GM21576 (cell line): ENCODE measurements at regions not wholly inside any gene's neighbourhood (a gene's known extent, or its start where the extent isn't known, plus 50 kb on each side); places are given as distances from the start of the nearest gene placed in this dataset.

Source experiments
- ATAC-seq: cut with Tn5 transposase; IDR thresholded peaks from one replicate; pipeline ENCODE4 v1.9.1; 2021; ENCODE audit warnings: mild to moderate bottlenecking, moderate library complexity; ENCODE audit not compliant: unreplicated experiment

DNA sequence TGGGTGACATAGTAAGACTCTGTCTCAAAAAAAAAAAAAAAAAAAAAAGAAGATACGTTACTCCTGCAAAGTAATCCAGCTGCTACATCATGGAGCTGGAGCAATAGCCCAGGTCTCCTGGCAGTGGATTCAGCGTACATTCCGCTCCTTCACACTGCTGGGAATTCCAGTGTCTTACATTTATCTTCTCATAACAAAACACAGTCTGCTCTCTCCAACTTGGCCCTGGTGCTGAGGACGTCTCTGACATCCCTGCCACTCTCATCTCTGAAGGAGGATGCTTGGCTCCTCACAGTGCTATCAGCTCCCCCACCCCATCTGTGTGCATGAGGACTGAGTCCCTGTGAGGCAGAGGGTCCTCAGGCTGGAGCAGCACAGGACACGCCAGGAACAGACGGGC, 529.8 kb downstream of the CD83 start:
- no peak for ATAC-seq

DNA sequence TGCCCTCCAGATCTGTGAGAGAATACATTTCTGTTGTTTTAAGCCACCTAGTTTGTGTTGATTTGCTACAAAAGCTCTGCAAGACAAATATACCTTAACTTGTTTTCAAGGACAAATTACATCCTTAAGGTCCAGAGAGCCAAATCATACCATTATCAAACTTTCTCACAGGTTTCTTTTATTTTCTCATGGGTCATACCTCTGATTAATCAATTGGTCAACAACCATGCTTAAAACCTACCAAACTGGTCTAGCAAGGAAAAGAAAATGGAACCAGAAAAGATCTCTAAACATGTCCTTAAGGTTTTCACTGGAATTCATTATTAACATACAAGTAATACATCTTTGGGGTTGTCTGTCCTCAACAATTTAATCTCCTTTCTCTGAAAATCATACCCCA, 535.0 kb downstream of the CD83 start:
- no peak for ATAC-seq

DNA sequence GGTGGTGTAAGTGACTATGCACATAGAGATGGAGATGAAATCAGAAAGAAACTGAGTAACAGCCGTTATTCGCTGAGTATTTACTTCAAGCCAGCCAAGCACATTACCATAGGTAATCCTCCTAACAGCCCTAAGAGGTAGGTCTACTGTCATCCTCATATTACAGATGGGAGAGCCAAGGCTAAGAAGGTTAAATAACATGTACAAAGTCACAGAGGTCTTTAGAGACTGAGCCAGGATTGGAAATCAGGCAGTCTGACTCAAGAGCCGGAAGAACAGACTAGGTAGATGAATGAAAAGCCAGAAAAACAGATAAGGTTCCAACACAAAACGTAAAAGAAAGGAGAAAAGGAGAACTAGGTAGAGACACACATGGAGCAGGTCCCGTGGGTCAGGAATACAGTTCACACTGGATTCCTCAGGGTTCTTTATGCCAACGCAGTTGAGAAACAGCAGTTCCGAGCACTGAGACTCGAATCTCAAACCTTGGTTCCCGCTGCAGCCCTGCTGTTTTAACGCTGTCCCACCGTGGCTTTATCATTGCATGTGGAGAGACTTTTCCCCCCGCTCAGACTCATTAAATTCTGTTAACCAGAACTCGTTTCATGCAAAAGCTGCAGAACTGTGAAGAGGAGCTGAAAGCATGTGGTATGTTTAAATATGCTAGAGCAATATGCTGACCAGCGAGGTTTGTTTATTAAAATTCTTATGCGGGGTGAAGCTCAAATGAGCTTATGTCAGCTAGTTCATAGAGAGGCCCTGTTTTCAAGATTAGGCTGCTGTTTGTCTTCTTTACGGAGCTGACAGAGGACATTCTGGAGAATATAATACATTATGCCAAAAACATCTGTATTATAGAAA, 537.9 kb downstream of the CD83 start:
- no peak for ATAC-seq

DNA sequence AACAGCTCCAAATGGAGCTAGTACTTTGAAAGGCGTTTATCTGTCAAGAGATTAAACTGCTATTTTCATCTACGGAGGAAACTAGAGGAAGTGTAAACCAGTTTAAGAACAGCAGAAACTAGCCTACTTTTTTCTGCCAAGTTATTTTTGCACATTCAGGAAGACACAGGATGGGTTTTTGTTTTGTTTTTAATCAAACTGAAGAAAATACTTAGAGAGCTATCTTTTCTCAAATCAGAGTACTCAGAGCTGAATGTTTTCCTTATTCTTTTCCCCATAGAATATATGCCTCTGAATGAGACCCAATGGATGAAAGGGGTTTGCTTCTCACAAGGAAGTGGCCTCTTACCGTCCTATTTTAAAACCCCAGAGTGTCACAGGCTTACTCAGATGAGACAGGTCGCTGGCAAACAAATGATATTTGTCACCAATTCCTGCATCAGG, 538.5 kb downstream of the CD83 start:
- ATAC-seq = no peak

DNA sequence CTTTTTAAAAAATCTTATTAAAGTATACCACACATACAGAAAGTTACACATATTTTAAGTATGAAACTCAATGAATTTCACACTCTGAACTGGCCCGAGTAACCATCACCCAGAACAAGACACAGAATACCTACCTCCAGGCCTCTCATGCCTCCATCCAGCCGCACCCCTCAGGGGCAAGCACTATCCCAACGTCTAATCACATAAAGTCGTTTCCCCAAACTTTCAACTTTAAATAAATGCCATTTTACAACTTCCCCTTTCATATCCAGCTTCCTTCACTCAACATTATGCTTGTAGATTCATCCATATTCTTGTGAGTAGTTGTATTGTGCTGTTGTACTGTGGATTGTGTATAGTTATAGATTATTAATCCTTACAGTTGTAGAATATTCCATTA, 539.1 kb downstream of the CD83 start:
- no peak for ATAC-seq

DNA sequence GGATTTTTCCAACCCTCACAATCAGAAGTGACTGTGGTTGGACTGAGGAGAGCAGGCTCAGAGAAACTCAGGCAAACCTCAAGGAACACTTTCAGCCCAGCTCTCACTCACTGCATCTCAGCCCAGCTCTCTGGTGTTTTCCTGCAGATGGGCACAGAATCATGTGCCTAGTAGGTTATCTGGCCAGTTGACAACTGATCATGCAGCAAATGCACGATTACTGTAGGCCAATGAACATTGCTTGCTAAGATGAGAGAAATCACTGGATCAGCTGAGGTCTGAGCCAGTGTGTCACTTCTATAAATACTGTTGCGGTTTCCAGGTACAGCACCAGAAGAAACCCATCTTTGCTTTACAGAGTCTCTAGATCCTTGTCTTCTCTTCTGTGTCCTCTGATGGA, 540.5 kb downstream of the CD83 start:
- no peak for ATAC-seq

DNA sequence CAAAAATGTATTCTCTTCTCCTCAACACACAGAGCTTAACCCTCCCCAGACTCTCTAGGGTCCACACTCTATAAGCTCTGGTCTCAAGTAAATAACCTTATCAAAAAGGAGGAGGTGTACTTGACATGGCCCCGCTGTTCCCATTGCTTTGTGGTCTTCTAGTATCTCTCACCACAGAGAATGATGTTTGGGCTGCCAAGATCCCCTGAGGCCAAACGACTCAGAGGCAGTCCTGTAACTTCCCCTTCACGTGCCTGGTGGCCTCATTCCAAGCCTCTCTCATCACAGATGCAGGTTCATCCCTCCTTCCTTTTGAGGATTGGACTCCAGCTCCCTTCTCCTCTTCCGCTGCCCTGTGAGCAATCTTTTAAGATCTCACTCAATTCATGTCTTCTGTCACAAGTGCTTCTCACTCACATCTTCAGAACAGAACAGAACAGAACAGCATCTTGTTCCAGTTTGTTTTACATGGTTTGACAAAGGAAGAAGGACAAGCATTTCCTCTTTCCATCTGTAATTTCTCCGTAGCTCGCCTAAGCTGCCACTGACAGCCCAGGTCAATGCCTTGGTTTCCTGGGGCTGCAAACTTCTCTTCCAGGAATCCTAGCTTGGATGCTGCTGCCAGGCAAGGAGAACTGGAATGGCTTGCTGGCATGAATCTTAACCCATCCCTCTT, 541.5 kb downstream of the CD83 start:
- ATAC-seq = no peak

DNA sequence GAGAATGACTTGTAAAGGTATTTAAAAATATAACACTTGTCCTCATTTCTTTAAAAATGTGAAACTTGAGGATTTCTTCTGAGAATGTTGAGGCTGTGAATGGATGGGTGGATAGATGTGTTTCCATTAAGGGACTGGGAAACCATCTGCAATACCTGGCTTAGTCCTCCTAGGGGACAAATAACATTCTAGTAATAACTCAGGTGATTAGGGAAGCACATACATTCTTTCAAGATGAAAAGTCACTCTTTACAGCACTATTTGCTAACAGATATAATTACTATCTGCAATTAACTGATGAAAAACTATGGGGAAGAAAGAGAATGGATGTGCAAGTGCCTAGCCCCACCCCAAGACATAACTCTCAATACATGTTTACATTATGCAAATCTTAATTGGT, 542.3 kb downstream of the CD83 start:
- no peak for ATAC-seq

DNA sequence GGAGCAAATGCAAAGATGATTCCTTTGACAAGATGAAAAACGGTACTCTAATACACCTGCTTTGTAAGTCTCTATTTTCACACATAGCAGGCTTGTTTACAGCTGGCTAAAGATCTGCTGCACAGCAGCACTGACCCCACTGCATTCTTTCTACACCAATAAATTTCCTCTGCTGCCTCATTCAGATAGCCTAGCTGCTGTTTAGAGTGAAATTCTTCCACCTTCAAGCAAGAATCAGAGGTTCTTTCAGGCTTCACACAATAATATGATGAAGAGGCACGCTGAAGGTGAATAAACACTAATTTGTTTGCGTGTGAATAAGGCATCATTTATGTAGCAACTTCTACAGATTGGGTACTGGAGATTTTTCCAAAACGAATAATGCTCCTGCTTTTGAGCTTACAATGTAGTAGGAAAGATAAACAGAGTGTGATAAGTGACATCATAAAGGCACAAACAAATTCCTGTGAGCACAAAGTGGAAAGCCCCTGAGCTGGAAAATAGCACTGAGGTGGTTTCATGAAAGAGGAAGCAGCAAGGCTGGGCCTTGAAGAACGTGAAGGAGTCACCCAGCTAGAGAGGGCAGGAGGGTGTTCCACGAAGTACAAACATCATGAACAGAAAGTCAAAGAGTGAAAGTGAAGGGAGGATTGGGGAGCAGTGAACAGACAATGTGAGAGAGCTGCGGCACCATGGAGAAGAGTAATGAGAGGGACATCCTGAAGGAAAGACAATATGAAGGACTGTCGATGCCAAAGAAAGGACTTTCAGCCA, 543.4 kb downstream of the CD83 start:
- ATAC-seq = peak; percentile 54

DNA sequence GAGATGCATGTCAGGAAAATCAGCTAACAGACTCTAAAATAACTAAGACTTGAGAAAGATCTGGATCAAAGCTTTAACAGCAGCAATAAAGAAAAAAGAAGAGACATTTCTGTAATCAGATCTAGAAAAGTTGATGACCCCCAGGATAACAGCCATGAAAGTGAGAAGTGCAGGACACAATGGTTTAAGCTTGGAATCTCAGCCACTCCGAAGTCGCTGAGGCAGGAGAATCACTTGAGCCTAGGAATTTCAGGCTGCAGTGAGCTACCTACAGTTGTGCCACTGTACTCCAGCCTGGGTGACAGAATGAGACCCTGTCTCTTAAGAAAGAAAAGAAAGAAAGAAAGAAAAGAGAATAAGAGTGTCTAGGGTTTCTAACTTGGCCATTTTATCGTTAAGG, 544.1 kb downstream of the CD83 start:
- ATAC-seq = no peak

DNA sequence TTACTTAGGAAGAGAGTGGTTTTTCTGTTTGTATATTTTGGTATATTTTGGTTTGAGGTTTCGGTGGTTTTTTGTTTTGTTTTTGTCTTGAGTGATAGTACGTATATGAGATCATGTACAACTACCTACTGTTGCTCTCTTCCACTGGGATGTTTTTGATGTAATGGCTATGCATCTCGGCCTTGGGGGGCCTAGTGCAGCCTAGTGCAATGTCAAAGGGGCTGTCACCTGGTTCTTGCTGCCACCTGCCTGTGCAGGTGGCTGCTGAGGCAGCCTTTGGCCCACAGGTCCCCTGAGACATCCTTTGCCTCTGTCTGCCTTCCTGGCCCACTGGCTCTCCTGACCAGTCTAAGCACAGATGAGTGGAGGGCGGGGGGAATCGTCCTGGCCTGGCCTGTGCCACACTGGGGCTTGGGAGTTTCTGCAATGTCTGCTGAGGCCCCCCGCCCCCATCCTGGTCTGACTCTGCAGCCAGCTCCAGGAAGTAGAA, 546.6 kb downstream of the CD83 start:
- ATAC-seq = peak; percentile 55

DNA sequence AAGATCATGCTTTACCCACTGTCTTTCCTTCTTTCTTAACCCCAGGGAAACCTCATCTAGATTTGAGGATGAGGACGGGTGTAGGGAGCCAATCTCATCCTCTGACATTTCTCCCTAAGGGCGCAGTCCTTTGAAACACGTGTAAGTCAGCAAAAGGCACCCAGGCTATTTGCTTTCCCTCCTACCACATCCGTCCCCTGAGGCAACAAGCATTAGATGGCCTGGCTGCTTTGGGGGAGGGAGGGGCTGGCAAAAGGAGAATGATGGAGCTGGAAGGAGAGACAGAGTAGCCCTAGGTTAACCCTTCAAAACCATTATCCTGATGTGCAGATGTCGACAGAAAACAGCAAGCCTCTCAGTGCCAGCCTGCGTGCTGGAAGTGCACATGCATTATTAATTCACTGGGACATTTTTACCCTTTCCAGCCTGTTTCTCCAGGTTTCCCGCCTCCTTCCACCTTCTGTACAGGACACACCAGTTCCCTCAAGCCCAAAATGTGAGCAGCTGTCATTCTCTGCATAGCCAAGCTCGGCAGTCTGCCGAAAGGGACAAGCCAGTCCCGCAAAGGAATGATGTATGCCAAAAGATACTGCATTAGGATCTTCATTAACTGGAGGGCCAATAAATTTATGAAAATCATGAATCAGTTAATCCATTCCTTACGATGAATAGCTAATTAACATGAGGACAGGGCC, 547.2 kb downstream of the CD83 start:
- peak; percentile 11 for ATAC-seq

DNA sequence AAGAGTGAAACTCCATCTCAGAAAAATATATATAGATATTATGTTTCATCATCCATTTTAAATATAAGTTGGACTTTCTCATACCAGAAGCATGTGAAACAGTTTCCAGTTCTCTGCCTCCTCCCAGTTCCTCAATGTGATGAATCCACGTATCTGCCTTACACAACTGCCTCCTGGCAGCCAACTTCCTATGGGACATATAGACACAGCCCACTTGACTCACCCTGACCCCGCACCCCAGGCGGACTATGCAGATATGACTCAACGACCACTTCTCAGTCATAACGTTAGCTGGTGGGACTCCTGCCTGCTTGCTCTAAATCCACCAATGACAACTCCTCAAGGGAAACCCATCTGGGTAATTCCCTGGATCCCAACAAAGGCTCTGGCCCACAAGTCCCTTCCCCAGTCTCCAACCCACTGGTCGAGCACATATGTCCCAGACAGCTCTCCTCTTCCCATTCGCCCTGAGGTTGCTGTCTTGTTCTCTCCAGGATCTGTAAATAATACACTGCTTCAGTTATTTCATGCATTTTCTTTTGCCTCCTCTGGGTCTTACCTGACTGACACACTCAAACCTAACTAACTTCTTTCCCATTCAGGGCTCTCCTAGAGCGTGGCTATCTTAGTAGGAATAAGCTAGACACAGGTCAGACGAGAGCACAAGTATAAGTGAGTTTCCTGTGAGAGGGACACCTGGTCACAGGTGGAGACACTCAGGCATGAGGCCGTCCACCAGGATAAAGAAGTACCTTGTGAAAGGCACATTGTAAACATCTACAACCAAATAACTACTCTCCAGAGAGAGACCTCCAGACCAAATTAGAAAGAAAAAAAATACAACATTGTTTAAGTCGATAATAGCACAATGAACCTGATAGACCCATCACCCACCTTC, 548.5 kb downstream of the CD83 start:
- no peak for ATAC-seq

DNA sequence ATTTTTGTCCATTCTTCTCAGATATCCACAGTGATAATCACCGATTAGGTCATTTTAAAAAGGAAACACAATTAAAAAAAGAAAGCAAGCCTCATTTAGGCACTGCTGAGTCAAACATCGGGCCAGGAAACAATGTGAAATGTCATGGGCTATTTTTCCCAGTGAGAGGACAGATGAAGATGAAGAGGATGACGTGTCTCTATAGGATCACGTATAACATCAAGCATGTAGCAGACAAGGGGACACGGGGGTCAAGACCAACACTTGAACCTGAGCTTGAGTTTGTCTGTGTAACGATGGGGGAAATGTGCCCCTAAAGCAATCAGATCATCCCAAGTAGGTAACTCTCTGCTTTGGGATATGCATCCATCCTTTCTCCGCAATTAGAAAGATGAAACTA, 553.2 kb downstream of the CD83 start:
- ATAC-seq = no peak

DNA sequence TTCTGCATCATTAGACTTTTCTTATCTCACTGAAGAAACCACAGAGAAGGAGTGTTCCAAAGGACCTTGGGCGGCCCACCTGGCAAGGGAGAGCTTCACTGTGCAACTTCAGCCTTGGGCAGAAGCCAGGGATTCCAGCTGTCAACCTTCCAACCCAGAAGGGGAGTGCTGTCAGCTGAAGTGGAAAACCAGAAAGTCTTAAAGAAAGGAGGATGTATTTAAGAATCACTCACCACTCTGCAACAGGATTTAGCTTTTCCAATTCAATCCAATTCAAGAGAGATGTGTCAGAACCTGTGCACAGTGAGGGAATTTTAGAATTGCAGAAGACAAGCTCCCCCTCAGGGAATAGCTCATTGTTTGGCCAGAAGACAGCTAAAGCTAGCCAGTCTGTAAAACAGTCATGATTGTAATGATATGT, 553.7 kb downstream of the CD83 start:
- ATAC-seq = no peak

DNA sequence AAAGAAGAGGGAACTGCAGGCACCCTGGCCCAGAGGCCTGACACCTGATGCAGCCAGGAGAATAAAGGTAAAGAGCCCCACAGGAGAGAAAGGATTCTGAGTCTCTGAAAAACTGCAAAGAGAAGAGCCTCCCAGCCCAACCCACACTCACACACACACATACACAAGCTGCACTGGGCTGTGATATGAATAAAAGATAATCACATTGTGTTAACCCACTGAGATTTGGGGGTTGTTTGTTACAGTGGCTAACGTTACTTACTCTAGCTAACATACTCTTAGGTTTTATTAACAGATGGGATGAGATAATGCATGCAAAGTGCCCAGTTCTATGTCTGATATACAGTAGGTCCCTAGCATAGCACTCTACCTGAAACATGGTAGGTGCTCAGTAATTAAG, 554.4 kb downstream of the CD83 start:
- no peak for ATAC-seq

DNA sequence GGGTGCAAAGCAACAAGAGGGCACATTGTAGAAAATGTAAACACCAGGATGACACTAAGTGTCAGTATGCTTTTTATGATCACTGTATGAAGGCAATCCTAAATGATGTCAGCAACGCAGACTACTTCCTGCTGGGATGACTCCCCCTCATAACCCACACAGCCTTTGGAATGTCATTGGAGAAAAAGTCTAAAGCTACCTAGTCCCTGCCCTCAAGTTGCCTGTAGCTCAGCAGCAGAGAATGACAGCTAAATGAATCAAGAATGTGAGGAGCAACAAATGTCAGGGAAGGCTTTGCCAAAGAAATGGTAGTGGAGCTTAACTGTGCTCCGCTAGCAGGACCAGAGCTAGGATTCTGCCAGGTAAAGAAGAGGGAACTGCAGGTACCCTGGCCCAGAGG, 555.6 kb downstream of the CD83 start:
- no peak for ATAC-seq

DNA sequence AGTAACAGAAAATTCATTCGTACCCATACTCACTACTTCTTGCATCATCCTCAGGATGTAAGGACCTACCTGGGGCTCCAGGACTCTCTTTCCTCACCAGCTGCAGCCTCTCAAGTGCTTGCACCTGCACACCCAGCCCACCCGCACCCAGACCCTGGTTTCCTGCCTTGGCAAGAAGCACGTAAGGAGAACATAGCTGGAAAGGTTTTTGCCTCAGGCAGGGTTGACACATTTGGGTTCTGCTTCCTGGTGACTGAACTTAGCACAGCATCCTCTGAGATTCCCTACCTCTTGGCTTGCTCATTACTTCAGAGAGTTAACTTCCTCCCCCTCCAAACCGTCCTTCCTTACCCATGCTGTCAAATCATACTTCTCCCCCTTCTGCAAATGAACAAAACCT, 556.9 kb downstream of the CD83 start:
- ATAC-seq = no peak

DNA sequence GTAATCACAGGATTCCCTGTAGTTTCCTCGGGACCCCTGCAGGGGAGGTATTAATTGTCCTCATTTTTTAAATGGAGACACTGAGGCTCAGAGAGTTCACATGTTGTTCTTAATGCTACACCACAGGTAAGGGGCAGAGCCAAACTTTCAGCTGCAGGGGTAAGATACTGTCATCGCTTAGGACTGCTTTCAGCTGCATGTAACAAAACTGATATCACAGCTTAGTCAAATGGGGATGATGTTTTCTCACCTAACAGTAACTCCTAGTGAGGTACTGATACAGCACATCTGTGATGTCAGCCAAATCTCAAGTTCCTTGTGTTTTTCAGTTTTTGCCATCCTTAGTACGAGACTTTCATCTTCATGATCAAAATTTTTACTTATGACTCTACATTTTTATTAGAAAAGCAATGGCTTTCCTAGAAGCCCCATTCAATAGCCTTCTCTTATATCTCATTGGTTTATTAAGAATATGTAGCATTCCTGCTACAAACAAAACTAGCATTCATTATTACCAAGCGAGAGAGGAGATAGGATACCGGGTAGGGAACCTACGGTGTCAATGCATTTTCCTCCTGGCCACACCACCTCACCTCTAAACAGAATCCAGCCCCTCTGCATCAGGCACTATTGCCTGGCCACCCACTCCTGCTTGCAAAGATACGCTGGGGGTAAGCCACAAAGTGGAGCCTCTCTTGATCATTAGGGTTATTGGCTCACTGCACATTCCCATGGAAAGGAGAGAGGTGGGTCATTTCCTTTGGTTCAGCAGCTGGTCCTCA, 557.5 kb downstream of the CD83 start:
- ATAC-seq = no peak
